Keratinocyte (primary cell): ENCODE measurements at regions not wholly inside any gene's neighbourhood (a gene's known extent, or its start where the extent isn't known, plus 50 kb on each side); places are given as distances from the start of the nearest gene placed in this dataset.

Source experiments
- DNase-seq: peaks from one replicate; pipeline ENCODE4 v3.0.0-alpha.2; 2011; ENCODE audit warnings: low read depth, missing footprints, low spot score
- FAIRE-seq: peaks from 2 replicates; lab custom pipeline; 2011; peaks lifted over from hg19 to GRCh38; lab: Jason Lieb, UNC
- H2AFZ ChIP-seq: 2 replicates; pipeline ENCODE4 v1.6.0; 2012; ENCODE audit warnings: low read length, control low read depth, inconsistent platforms; ENCODE audit not compliant: control insufficient read depth
- H3K27ac ChIP-seq: 2 replicates; pipeline ENCODE4 v1.5.1; 2011; ENCODE audit warnings: low read length; ENCODE audit not compliant: control insufficient read depth, insufficient read depth
- H3K27me3 ChIP-seq: 3 replicates; pipeline ENCODE4 v1.6.0; 2011; ENCODE audit warnings: low read length; ENCODE audit not compliant: control insufficient read depth, insufficient read depth; ENCODE audit errors: extremely low read depth
- H3K36me3 ChIP-seq, 2 experiments: 2 replicates in 1 of 2; 3 replicates in 1 of 2; pipeline ENCODE4 v1.5.1; 2011; ENCODE audit warnings: low read length in 2 of 2, mild to moderate bottlenecking in 1 of 2; ENCODE audit not compliant: control insufficient read depth in 2 of 2, insufficient read depth in 2 of 2; ENCODE audit errors: extremely low read depth in 1 of 2
- H3K4me1 ChIP-seq: 3 replicates; pipeline ENCODE4 v1.5.1; 2011; ENCODE audit warnings: low read length; ENCODE audit not compliant: control insufficient read depth, insufficient read depth; ENCODE audit errors: extremely low read depth
- H3K4me2 ChIP-seq: 3 replicates; pipeline ENCODE4 v1.6.0; 2011; ENCODE audit warnings: low read depth, low read length; ENCODE audit not compliant: control insufficient read depth, insufficient read depth; ENCODE audit errors: extremely low read depth
- H3K4me3 ChIP-seq, 3 experiments: fragments of 200-600 bp in 1 of 3; sonication (generic) in 1 of 3; 2 replicates in 2 of 3; 3 replicates in 1 of 3; pipeline ENCODE4 v1.5.1; 2011 to 2016; ENCODE audit warnings: low read length in 3 of 3, mild to moderate bottlenecking in 3 of 3, control low read depth in 2 of 3, inconsistent platforms in 1 of 3, low read depth in 1 of 3, mixed read lengths in 1 of 3, mixed run types in 1 of 3, moderate library complexity in 1 of 3; ENCODE audit not compliant: control insufficient read depth in 2 of 3, insufficient read depth in 2 of 3; ENCODE audit errors: extremely low read depth in 1 of 3
- H3K79me2 ChIP-seq: 2 replicates; pipeline ENCODE4 v1.6.0; 2012; ENCODE audit warnings: low read length; ENCODE audit not compliant: control insufficient read depth, insufficient read depth
- H3K9ac ChIP-seq: 3 replicates; pipeline ENCODE4 v1.6.0; 2011; ENCODE audit warnings: low read length; ENCODE audit not compliant: control insufficient read depth, insufficient read depth; ENCODE audit errors: extremely low read depth
- H3K9me1 ChIP-seq: 3 replicates; pipeline ENCODE4 v1.6.0; 2011; ENCODE audit warnings: low read length; ENCODE audit not compliant: control insufficient read depth, insufficient read depth; ENCODE audit errors: extremely low read depth
- H3K9me3 ChIP-seq: 2 replicates; pipeline ENCODE4 v1.5.1; 2012; ENCODE audit warnings: low read depth, low read length; ENCODE audit not compliant: control insufficient read depth
- H4K20me1 ChIP-seq: 3 replicates; pipeline ENCODE4 v1.6.0; 2011; ENCODE audit warnings: low read length; ENCODE audit not compliant: control insufficient read depth, insufficient read depth; ENCODE audit errors: extremely low read depth
- EZH2 ChIP-seq: IDR thresholded peaks from one replicate; pipeline ENCODE4 v1.6.1; 2012; ENCODE audit warnings: inconsistent platforms, mild to moderate bottlenecking, low read length, moderate library complexity
- dilution Hi-C: fragments of 300-500 bp; cut with MboI; formaldehyde crosslinking; loops from one replicate; pipeline ENCODE4 v1.7.0; 2020; ENCODE audit warnings: low sequenced_read_pairs; ENCODE audit not compliant: extremely low pct_ligation_motif_present
- TF ChIP-seq, protein P1 (sequence below), 3 experiments: IDR thresholded peaks in 1 of 3; conservative IDR thresholded peaks in 1 of 3; optimal IDR thresholded peaks in 1 of 3; 2 replicates in 2 of 3; 3 replicates in 1 of 3; pipeline versions ENCODE3 to v1.5.1; 2011; ENCODE audit warnings: low read length in 3 of 3, mild to moderate bottlenecking in 3 of 3, moderate library complexity in 2 of 3, control low read depth in 1 of 3, inconsistent platforms in 1 of 3; ENCODE audit not compliant: insufficient read depth in 2 of 3; ENCODE audit errors: extremely low read depth in 1 of 3

GRCh38 chr11:134999590-134999989 lies 587.5 kb upstream of the B3GAT1 start:
- H3K27me3 ChIP-seq, result no peaks in the 10 kb centered on the region
- no peak overlapping the region for H3K4me3 ChIP-seq
- H3K4me1 ChIP-seq, result no peaks in the 10 kb centered on the region
- dilution Hi-C loops, result no loop called here
- H2AFZ ChIP-seq, result no peak overlapping the region
- no peak overlapping the region for H3K4me2 ChIP-seq
- H3K9me3 ChIP-seq, result no peaks in the 10 kb centered on the region
- no peaks in the 10 kb centered on the region for H4K20me1 ChIP-seq
- DNase-seq (no peak), FAIRE-seq (no peak)
- no peaks in the 10 kb centered on the region for H3K9me1 ChIP-seq
- H3K9ac ChIP-seq, result no peak overlapping the region
- H3K27ac ChIP-seq, result no peak overlapping the region
- H3K36me3 ChIP-seq, result no peaks in the 10 kb centered on the region
- H3K79me2 ChIP-seq, result no peaks in the 10 kb centered on the region
- TF ChIP-seq, protein P1, sequence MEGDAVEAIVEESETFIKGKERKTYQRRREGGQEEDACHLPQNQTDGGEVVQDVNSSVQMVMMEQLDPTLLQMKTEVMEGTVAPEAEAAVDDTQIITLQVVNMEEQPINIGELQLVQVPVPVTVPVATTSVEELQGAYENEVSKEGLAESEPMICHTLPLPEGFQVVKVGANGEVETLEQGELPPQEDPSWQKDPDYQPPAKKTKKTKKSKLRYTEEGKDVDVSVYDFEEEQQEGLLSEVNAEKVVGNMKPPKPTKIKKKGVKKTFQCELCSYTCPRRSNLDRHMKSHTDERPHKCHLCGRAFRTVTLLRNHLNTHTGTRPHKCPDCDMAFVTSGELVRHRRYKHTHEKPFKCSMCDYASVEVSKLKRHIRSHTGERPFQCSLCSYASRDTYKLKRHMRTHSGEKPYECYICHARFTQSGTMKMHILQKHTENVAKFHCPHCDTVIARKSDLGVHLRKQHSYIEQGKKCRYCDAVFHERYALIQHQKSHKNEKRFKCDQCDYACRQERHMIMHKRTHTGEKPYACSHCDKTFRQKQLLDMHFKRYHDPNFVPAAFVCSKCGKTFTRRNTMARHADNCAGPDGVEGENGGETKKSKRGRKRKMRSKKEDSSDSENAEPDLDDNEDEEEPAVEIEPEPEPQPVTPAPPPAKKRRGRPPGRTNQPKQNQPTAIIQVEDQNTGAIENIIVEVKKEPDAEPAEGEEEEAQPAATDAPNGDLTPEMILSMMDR (optimal IDR thresholded peaks at IDR 0.05 in 1 of 3, IDR thresholded peaks at IDR 0.05 in 1 of 3, conservative IDR thresholded peaks at IDR 0.05 in 1 of 3; ENCODE audit: extremely low read depth in 1 of 3, insufficient read depth in 2 of 3, low read length in 3 of 3), result no peak
- TF ChIP-seq EZH2, result no peak

GRCh38 chr11:134997652-134998320 lies 585.7 kb upstream of the B3GAT1 start:
- dilution Hi-C loops, result no loop called here
- DNase-seq (no peak), FAIRE-seq (no peak)
- Histone ChIP-seq H3K9me3 (no peaks in the 10 kb centered on the region), H3K27ac (no peak overlapping the region), H2AFZ (no peak overlapping the region), H3K4me2 (no peak overlapping the region), H3K79me2 (no peaks in the 10 kb centered on the region), H3K4me1 (no peaks in the 10 kb centered on the region), H3K36me3 (no peaks in the 10 kb centered on the region), H3K27me3 (no peaks in the 10 kb centered on the region), H3K4me3 (no peak overlapping the region), H4K20me1 (no peaks in the 10 kb centered on the region), H3K9me1 (no peaks in the 10 kb centered on the region), H3K9ac (no peak overlapping the region)
- TF ChIP-seq, protein P1 (optimal IDR thresholded peaks at IDR 0.05 in 1 of 3, IDR thresholded peaks at IDR 0.05 in 1 of 3, conservative IDR thresholded peaks at IDR 0.05 in 1 of 3; ENCODE audit: extremely low read depth in 1 of 3, insufficient read depth in 2 of 3, low read length in 3 of 3), result no peak
- TF ChIP-seq EZH2, result no peak
